H9 (cell line): ENCODE measurements at regions not wholly inside any gene's neighbourhood (a gene's known extent, or its start where the extent isn't known, plus 50 kb on each side); places are given as distances from the start of the nearest gene placed in this dataset.

Experiments
- DNase-seq: peaks from one replicate; pipeline ENCODE4 v3.0.0-alpha.2; 2017
- H2AFZ ChIP-seq: one replicate; pipeline ENCODE4 v1.6.1; 2013; ENCODE audit warnings: mild to moderate bottlenecking, low read length, control low read depth, moderate library complexity
- H2AK5ac ChIP-seq: 2 replicates; pipeline ENCODE4 v1.6.1; 2013; ENCODE audit warnings: low read length, control low read depth, mixed read lengths; ENCODE audit not compliant: insufficient read length
- H2BK120ac ChIP-seq: one replicate; pipeline ENCODE4 v1.6.1; 2013; ENCODE audit warnings: low read depth, mild to moderate bottlenecking, low read length, control low read depth, inconsistent platforms; ENCODE audit not compliant: poor library complexity, severe bottlenecking
- H2BK12ac ChIP-seq: 2 replicates; pipeline ENCODE4 v1.6.1; 2013; ENCODE audit warnings: low read length, control low read depth, mixed read lengths, low read depth; ENCODE audit not compliant: insufficient read length
- H2BK15ac ChIP-seq: 2 replicates; pipeline ENCODE4 v1.6.1; 2013; ENCODE audit warnings: low read depth, low read length, control low read depth
- H2BK20ac ChIP-seq: one replicate; pipeline ENCODE4 v1.6.1; 2013; ENCODE audit warnings: low read depth, mild to moderate bottlenecking, low read length, control low read depth, inconsistent platforms; ENCODE audit not compliant: poor library complexity, severe bottlenecking
- H2BK5ac ChIP-seq: 2 replicates; pipeline ENCODE4 v1.6.1; 2013; ENCODE audit warnings: low read length, control low read depth, mixed read lengths; ENCODE audit not compliant: insufficient read length
- H3K14ac ChIP-seq: 2 replicates; pipeline ENCODE4 v1.6.1; 2013; ENCODE audit warnings: low read length, control low read depth; ENCODE audit not compliant: insufficient read depth
- H3K18ac ChIP-seq: 2 replicates; pipeline ENCODE4 v1.6.1; 2013; ENCODE audit warnings: low read depth, mild to moderate bottlenecking, mixed read lengths, low read length, control low read depth; ENCODE audit not compliant: insufficient read length
- H3K23ac ChIP-seq: 2 replicates; pipeline ENCODE4 v1.6.1; 2013; ENCODE audit warnings: low read length, control low read depth, mixed read lengths, low read depth; ENCODE audit not compliant: insufficient read length
- H3K23me2 ChIP-seq: 2 replicates; pipeline ENCODE4 v1.6.1; 2013; ENCODE audit warnings: low read depth, mild to moderate bottlenecking, mixed read lengths, low read length, control low read depth; ENCODE audit not compliant: insufficient read length, poor library complexity, severe bottlenecking
- H3K27ac ChIP-seq: 2 replicates; pipeline ENCODE4 v1.5.1; 2013; ENCODE audit warnings: low read length, control low read depth, mixed read lengths, low read depth; ENCODE audit not compliant: insufficient read length
- H3K27me3 ChIP-seq: 2 replicates; pipeline ENCODE4 v1.6.1; 2013; ENCODE audit warnings: low read length, control low read depth, inconsistent platforms; ENCODE audit not compliant: insufficient read depth
- H3K4ac ChIP-seq: 2 replicates; pipeline ENCODE4 v1.6.1; 2013; ENCODE audit warnings: low read depth, mild to moderate bottlenecking, control low read depth, inconsistent platforms, low read length, moderate library complexity
- H3K4me1 ChIP-seq: 2 replicates; pipeline ENCODE4 v1.6.1; 2013; ENCODE audit warnings: low read length, control low read depth, inconsistent platforms; ENCODE audit not compliant: insufficient read depth
- H3K4me2 ChIP-seq: 2 replicates; pipeline ENCODE4 v1.6.1; 2013; ENCODE audit warnings: low read length, control low read depth, mixed read lengths; ENCODE audit not compliant: insufficient read length, insufficient read depth
- H3K56ac ChIP-seq: 2 replicates; pipeline ENCODE4 v1.6.1; 2013; ENCODE audit warnings: low read depth, mild to moderate bottlenecking, mixed read lengths, low read length, control low read depth; ENCODE audit not compliant: insufficient read length
- H3K79me1 ChIP-seq: 2 replicates; pipeline ENCODE4 v1.6.1; 2013; ENCODE audit warnings: low read depth, mild to moderate bottlenecking, moderate library complexity, low read length, control low read depth, inconsistent platforms; ENCODE audit not compliant: insufficient read depth, poor library complexity, severe bottlenecking
- H3K79me2 ChIP-seq: 2 replicates; pipeline ENCODE4 v1.6.1; 2013; ENCODE audit warnings: low read length, control low read depth, inconsistent platforms; ENCODE audit not compliant: insufficient read depth
- H3K9ac ChIP-seq: 2 replicates; pipeline ENCODE4 v1.6.1; 2013; ENCODE audit warnings: low read length, control low read depth, mixed read lengths; ENCODE audit not compliant: insufficient read length; ENCODE audit errors: extremely low read depth
- H3K9me3 ChIP-seq: one replicate; pipeline ENCODE4 v1.6.1; 2013; ENCODE audit warnings: low read depth, low read length, inconsistent platforms; ENCODE audit not compliant: control insufficient read depth
- H3T11ph ChIP-seq: one replicate; pipeline ENCODE4 v1.6.1; 2013; ENCODE audit warnings: mild to moderate bottlenecking, low read length, control low read depth, inconsistent platforms
- H4K20me1 ChIP-seq: one replicate; pipeline ENCODE4 v1.6.1; 2013; ENCODE audit not compliant: control insufficient read depth, insufficient read length, insufficient read depth
- H4K5ac ChIP-seq: 2 replicates; pipeline ENCODE4 v1.6.1; 2013; ENCODE audit warnings: low read depth, mild to moderate bottlenecking, mixed read lengths, low read length, control low read depth; ENCODE audit not compliant: insufficient read length
- H4K8ac ChIP-seq: replicated peaks from 2 replicates; pipeline ENCODE4 v1.6.1; 2013; ENCODE audit warnings: low read length, control low read depth, mixed read lengths, low read depth; ENCODE audit not compliant: insufficient read length
- H4K91ac ChIP-seq: 2 replicates; pipeline ENCODE4 v1.6.1; 2013; ENCODE audit warnings: low read depth, mild to moderate bottlenecking, moderate library complexity, mixed read lengths, low read length, control low read depth; ENCODE audit not compliant: insufficient read length
- H3K27ac Mint-ChIP-seq, 3 experiments: 2 replicates in 2 of 3; 3 replicates in 1 of 3; pipeline ENCODE4 v1.8.0; 2020 to 2021; ENCODE audit warnings: mixed read lengths in 3 of 3, mild to moderate bottlenecking in 1 of 3, moderate library complexity in 1 of 3
- H3K27me3 Mint-ChIP-seq: 2 replicates; pipeline ENCODE4 v1.8.0; 2021; ENCODE audit warnings: low read depth, mild to moderate bottlenecking, moderate library complexity, mixed read lengths
- H3K36me3 Mint-ChIP-seq, 3 experiments: 2 replicates in 2 of 3; 3 replicates in 1 of 3; pipeline ENCODE4 v1.8.0; 2020 to 2021; ENCODE audit warnings: low read depth in 3 of 3, mixed read lengths in 3 of 3; ENCODE audit not compliant: insufficient read depth in 1 of 3
- H3K4me1 Mint-ChIP-seq, 2 experiments: 2 replicates each; pipeline ENCODE4 v1.8.0; 2020; ENCODE audit warnings: mixed read lengths in 2 of 2
- H3K4me3 Mint-ChIP-seq, 2 experiments: 2 replicates in 1 of 2; 3 replicates in 1 of 2; pipeline ENCODE4 v1.8.0; 2020 to 2021; ENCODE audit warnings: mild to moderate bottlenecking in 2 of 2, mixed read lengths in 2 of 2, moderate library complexity in 1 of 2
- H3K9me3 Mint-ChIP-seq, 2 experiments: 2 replicates in 1 of 2; 3 replicates in 1 of 2; pipeline ENCODE4 v1.8.0; 2020; ENCODE audit warnings: mild to moderate bottlenecking in 2 of 2, mixed read lengths in 2 of 2, moderate library complexity in 1 of 2
- WGBS: extraction: QIAGEN DNeasy Blood & Tissue Kit; methylation state at CpG from one replicate; pipeline ENCODE4 v1.1.7; 2013; ENCODE audit warnings: missing lambda C conversion rate, low lambda C conversion rate, mixed read lengths; ENCODE audit not compliant: insufficient read length; ENCODE audit errors: extremely low coverage; 5-methylcytosine and 5-hydroxymethylcytosine counted together
- TF ChIP-seq, protein P1 (sequence below): fragments of 200-600 bp; sonication (generic); conservative IDR thresholded peaks from 3 replicates; pipeline ENCODE4 v1.8.0; 2021; ENCODE audit warnings: antibody characterized with exemption, mild to moderate bottlenecking

- H3K56ac ChIP-seq = no peak overlapping the region
- WGBS = no CpG with 5 or more reads among the region's 5 CpGs
- H2AK5ac ChIP-seq = no peak overlapping the region
- no peak overlapping the region for H3K4me2 ChIP-seq
- H3T11ph ChIP-seq = no peak overlapping the region
- H3K27me3 ChIP-seq = peaks cover 2% of the 10 kb centered on the region; the same call in 1 of the 2 replicates
- H3K79me1 ChIP-seq = no peaks in the 10 kb centered on the region
- H3K4me1 ChIP-seq = no peaks in the 10 kb centered on the region
- 0 out of 5 replicates have a peak, but pooled peaks cover 0 to 2% of the 10 kb centered on the region in 2 experiments for H3K9me3 Mint-ChIP-seq
- no peak overlapping the region for H3K4ac ChIP-seq
- no peaks in the 10 kb centered on the region; a peak in 1 of 7 replicates for H3K36me3 Mint-ChIP-seq
- H4K91ac ChIP-seq = no peak overlapping the region
- TF ChIP-seq, protein P1, sequence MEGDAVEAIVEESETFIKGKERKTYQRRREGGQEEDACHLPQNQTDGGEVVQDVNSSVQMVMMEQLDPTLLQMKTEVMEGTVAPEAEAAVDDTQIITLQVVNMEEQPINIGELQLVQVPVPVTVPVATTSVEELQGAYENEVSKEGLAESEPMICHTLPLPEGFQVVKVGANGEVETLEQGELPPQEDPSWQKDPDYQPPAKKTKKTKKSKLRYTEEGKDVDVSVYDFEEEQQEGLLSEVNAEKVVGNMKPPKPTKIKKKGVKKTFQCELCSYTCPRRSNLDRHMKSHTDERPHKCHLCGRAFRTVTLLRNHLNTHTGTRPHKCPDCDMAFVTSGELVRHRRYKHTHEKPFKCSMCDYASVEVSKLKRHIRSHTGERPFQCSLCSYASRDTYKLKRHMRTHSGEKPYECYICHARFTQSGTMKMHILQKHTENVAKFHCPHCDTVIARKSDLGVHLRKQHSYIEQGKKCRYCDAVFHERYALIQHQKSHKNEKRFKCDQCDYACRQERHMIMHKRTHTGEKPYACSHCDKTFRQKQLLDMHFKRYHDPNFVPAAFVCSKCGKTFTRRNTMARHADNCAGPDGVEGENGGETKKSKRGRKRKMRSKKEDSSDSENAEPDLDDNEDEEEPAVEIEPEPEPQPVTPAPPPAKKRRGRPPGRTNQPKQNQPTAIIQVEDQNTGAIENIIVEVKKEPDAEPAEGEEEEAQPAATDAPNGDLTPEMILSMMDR = no peak
- H3K9ac ChIP-seq = no peak overlapping the region
- H2BK5ac ChIP-seq = no peak overlapping the region
- no peaks in the 10 kb centered on the region for H3K9me3 ChIP-seq
- no peak overlapping the region for H2BK12ac ChIP-seq
- H3K23ac ChIP-seq = no peak overlapping the region
- H3K23me2 ChIP-seq = no peaks in the 10 kb centered on the region
- no peak overlapping the region for H2BK15ac ChIP-seq
- no peak overlapping the region for H3K18ac ChIP-seq
- no peak for DNase-seq
- peak overlapping the region in 1 of 3 experiments; percentile 67; a peak in 2 of 7 replicates for H3K27ac Mint-ChIP-seq
- no peaks in the 10 kb centered on the region for H3K79me2 ChIP-seq
- H3K27ac ChIP-seq = no peak overlapping the region
- no peak overlapping the region for H2BK20ac ChIP-seq
- H4K5ac ChIP-seq = no peak overlapping the region
- no peak overlapping the region for H4K8ac ChIP-seq
- H2BK120ac ChIP-seq = no peak overlapping the region
- H3K4me3 Mint-ChIP-seq = no peak overlapping the region
- peaks cover 81% of the 10 kb centered on the region for H3K27me3 Mint-ChIP-seq
- no peak overlapping the region for H2AFZ ChIP-seq
- H4K20me1 ChIP-seq = no peaks in the 10 kb centered on the region
- H3K14ac ChIP-seq = no peak overlapping the region
- peaks cover 5 to 9% of the 10 kb centered on the region in 2 experiments for H3K4me1 Mint-ChIP-seq
Observed at GRCh38 chr20:61106438-61106837, 145.6 kb upstream of the CDH4 start.
